ENCODE measurements at regions not wholly inside any gene's neighbourhood (a gene's known extent, or its start where the extent isn't known, plus 50 kb on each side); places are given as distances from the start of the nearest gene placed in this dataset.

DNA sequence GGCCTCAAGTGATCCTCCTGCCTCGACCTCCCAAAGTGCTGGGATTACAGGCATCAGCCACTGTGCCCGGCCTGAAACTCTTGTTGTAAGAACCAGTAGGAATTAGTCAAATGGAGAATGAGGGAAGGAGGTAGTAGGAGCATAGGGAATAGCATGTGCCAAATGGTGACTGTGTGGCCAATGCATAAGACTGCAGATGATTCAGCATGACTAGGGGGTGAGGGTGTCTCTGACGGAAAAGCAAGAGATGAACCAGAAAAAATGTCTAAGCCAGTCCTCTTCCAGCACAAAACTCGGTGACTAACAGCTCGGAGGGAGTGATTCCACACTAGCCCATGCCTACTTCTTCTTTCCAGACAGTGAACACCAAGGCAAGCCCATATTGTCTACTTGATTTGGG, 58.2 kb upstream of the DUSP21 start:
- H3K9ac ChIP-seq (ENCODE audit: low read length), result no peak overlapping the region
- DNase-seq (no peak), ATAC-seq (ENCODE audit: low read depth) (no peak)
- intact Hi-C loops (cut with micrococcal nuclease), result no loop called here
- H3K4me3 ChIP-seq (ENCODE audit: control extremely low read depth in 1 of 5, extremely low read depth in 1 of 5, insufficient read depth in 1 of 5, low read depth in 2 of 5, low read length in 4 of 5), result no peak overlapping the region
- H3K27ac ChIP-seq (ENCODE audit: low read length in 2 of 2), result no peak overlapping the region
- no peak overlapping the region for H3K4me2 ChIP-seq (replicated peaks; ENCODE audit: low read depth, low read length, poor library complexity, severe bottlenecking)
- POLR2A ChIA-PET, result no interaction called here
- H3K36me3 ChIP-seq (replicated peaks in 1 of 2; ENCODE audit: control extremely low read depth in 1 of 2, control insufficient read depth in 1 of 2, extremely low read depth in 1 of 2, insufficient read depth in 2 of 2, low read length in 1 of 2), result no peaks in the 10 kb centered on the region
- WGBS (ENCODE audit: insufficient coverage), result 100% methylated on average over 2 of the region's 5 CpGs
- no peaks in the 10 kb centered on the region for H3K79me2 ChIP-seq (ENCODE audit: control insufficient read depth, insufficient read depth, low read length)
- TF ChIP-seq, protein P1, sequence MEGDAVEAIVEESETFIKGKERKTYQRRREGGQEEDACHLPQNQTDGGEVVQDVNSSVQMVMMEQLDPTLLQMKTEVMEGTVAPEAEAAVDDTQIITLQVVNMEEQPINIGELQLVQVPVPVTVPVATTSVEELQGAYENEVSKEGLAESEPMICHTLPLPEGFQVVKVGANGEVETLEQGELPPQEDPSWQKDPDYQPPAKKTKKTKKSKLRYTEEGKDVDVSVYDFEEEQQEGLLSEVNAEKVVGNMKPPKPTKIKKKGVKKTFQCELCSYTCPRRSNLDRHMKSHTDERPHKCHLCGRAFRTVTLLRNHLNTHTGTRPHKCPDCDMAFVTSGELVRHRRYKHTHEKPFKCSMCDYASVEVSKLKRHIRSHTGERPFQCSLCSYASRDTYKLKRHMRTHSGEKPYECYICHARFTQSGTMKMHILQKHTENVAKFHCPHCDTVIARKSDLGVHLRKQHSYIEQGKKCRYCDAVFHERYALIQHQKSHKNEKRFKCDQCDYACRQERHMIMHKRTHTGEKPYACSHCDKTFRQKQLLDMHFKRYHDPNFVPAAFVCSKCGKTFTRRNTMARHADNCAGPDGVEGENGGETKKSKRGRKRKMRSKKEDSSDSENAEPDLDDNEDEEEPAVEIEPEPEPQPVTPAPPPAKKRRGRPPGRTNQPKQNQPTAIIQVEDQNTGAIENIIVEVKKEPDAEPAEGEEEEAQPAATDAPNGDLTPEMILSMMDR (IDR thresholded peaks at IDR 0.05), result no peak
- TF ChIP-seq EZH2 (IDR thresholded peaks at IDR 0.05; ENCODE audit: borderline replicate concordance, insufficient read depth, low read depth, low read length, poor library complexity, severe bottlenecking), result no peak
- Mint-ChIP-seq H3K4me1 (no peaks in the 10 kb centered on the region), H3K27me3 (no peaks in the 10 kb centered on the region), H3K9me3 (ENCODE audit: insufficient read depth) (no peaks in the 10 kb centered on the region), H3K4me3 (no peak overlapping the region), H3K27ac (no peak overlapping the region)
- no peak overlapping the region for H2AFZ ChIP-seq (ENCODE audit: insufficient read depth, low read depth, low read length, poor library complexity, severe bottlenecking)
- H4K20me1 ChIP-seq (ENCODE audit: control insufficient read depth, insufficient read depth, low read length, poor library complexity, severe bottlenecking), result no peaks in the 10 kb centered on the region
- H3K27me3 ChIP-seq (replicated peaks in 1 of 4; ENCODE audit: control extremely low read depth in 1 of 4, control insufficient read depth in 3 of 4, insufficient read depth in 4 of 4, low read length in 3 of 4), result no peaks in the 10 kb centered on the region
- H3K9me3 ChIP-seq (ENCODE audit: control extremely low read depth in 1 of 3, control insufficient read depth in 2 of 3, insufficient read depth in 1 of 3, low read length in 2 of 3), result no peaks in the 10 kb centered on the region
- CTCF ChIA-PET, result no interaction called here
- no peaks in the 10 kb centered on the region for H3K4me1 ChIP-seq (ENCODE audit: control insufficient read depth in 2 of 2, insufficient read depth in 2 of 2, low read length in 2 of 2)

DNA sequence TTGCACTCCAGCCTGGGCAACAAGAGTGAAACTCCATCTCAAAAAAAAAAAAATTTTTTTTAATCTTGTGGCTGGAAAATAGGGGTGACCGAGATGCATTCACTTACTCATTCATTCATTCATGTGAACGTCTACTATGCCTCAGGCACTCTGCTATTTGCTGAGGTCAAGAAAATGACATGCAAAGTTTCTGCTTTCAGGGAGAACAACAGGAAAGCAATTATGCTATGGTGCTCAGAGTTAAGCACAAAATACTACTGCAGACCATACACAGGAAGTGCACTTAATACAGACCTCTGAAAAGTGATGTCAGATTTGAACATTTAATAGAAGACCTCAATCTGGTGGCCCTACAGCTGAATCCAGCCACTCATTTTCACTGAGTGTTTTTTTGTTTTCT, 59.6 kb upstream of the DUSP21 start:
- Histone ChIP-seq H3K36me3 (replicated peaks in 1 of 2; ENCODE audit: control extremely low read depth in 1 of 2, control insufficient read depth in 1 of 2, extremely low read depth in 1 of 2, insufficient read depth in 2 of 2, low read length in 1 of 2) (no peaks in the 10 kb centered on the region), H3K27ac (ENCODE audit: low read length in 2 of 2) (no peak overlapping the region), H3K4me3 (ENCODE audit: control extremely low read depth in 1 of 5, extremely low read depth in 1 of 5, insufficient read depth in 1 of 5, low read depth in 2 of 5, low read length in 4 of 5) (no peak overlapping the region), H3K27me3 (replicated peaks in 1 of 4; ENCODE audit: control extremely low read depth in 1 of 4, control insufficient read depth in 3 of 4, insufficient read depth in 4 of 4, low read length in 3 of 4) (no peaks in the 10 kb centered on the region), H3K9me3 (ENCODE audit: control extremely low read depth in 1 of 3, control insufficient read depth in 2 of 3, insufficient read depth in 1 of 3, low read length in 2 of 3) (no peaks in the 10 kb centered on the region), H4K20me1 (ENCODE audit: control insufficient read depth, insufficient read depth, low read length, poor library complexity, severe bottlenecking) (no peaks in the 10 kb centered on the region), H3K4me1 (ENCODE audit: control insufficient read depth in 2 of 2, insufficient read depth in 2 of 2, low read length in 2 of 2) (no peaks in the 10 kb centered on the region), H2AFZ (ENCODE audit: insufficient read depth, low read depth, low read length, poor library complexity, severe bottlenecking) (no peak overlapping the region), H3K79me2 (ENCODE audit: control insufficient read depth, insufficient read depth, low read length) (no peaks in the 10 kb centered on the region), H3K9ac (ENCODE audit: low read length) (no peak overlapping the region), H3K4me2 (replicated peaks; ENCODE audit: low read depth, low read length, poor library complexity, severe bottlenecking) (no peak overlapping the region)
- intact Hi-C loops (cut with micrococcal nuclease), result no loop called here
- WGBS (ENCODE audit: insufficient coverage), result no CpG with 5 or more reads among the region's 2 CpGs
- POLR2A ChIA-PET, result no interaction called here
- H3K4me1 Mint-ChIP-seq, result no peaks in the 10 kb centered on the region
- no peaks in the 10 kb centered on the region for H3K9me3 Mint-ChIP-seq (ENCODE audit: insufficient read depth)
- no peak for DNase-seq
- no peak overlapping the region for H3K4me3 Mint-ChIP-seq
- no peak overlapping the region for H3K27ac Mint-ChIP-seq
- no peak for ATAC-seq (ENCODE audit: low read depth)
- CTCF ChIA-PET, result no interaction called here
- H3K27me3 Mint-ChIP-seq, result no peaks in the 10 kb centered on the region
- TF ChIP-seq, protein P1 (IDR thresholded peaks at IDR 0.05), result no peak
- TF ChIP-seq EZH2 (IDR thresholded peaks at IDR 0.05; ENCODE audit: borderline replicate concordance, insufficient read depth, low read depth, low read length, poor library complexity, severe bottlenecking), result no peak
